GM19455 (cell line): ENCODE measurements at regions not wholly inside any gene's neighbourhood (a gene's known extent, or its start where the extent isn't known, plus 50 kb on each side); places are given as distances from the start of the nearest gene placed in this dataset.
"Not testable (repeated sequence)": the region's sequence is repeated elsewhere in the genome, so short reads cannot be mapped to it uniquely, and the experiment has no call there.

Source experiments
- ATAC-seq: cut with Tn5 transposase; IDR thresholded peaks from one replicate; pipeline ENCODE4 v1.9.1; 2021; ENCODE audit not compliant: unreplicated experiment

DNA sequence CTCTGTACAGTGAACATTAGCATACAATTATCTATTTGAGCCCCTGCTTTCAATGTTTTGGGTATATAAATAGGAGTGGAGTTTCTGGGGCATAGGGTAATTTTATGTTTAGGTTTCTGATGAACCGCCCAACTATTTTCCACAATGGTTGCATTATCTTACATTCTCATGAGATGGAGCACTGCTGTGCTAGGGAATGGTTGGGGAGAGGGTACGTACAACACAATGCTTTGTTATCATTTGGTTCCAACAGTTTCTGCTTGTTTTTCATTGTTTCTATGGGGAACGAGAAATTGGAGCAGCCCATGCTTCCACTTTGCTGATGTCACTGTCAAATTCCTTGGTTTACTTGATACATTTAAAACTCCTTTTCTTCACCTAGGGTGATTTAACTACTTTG, 1115.3 kb downstream of the REEP3 start:
- no peak for ATAC-seq

DNA sequence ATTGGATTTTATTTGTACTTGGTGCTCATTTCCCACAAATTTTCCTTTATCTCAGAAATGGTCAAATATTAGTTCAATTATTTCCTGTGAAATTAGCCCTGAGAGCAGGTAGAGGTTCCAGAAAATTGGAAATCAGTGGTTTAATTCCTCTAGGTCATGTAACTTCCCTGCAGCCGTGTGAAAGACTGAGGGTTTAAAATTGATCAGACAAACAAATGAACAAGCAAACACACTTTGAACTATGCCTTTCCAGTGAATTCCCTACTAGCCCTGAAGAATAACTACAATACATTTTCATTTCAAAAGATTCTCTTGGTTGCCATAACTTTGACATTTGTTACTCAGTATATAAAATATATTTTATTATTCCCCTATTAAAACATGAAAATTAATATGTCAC, 1116.7 kb downstream of the REEP3 start:
- ATAC-seq, result no peak

DNA sequence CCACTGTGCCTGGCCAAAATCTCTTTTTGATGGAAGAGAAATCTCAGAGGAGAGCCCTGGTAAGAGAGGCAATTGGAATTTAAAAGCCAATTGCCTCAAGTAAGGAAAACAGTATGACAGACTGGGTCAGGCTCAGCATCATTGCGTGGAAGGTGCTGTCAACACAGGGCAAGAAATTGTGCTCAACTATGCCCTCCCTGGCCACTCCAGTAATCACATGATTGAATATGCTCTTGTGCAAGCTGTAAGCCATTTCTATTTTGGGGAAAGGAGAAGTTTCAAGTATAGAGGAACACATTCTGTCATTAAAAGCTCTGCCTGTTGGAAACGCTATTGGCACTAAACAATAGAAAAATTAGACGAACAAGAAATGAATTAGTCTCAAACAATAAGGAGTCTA, 1127.7 kb downstream of the REEP3 start:
- no peak for ATAC-seq

- ATAC-seq, result no peak
Measured at GRCh38 chr10:64658528-64658927, 1137.3 kb downstream of the REEP3 start.

DNA sequence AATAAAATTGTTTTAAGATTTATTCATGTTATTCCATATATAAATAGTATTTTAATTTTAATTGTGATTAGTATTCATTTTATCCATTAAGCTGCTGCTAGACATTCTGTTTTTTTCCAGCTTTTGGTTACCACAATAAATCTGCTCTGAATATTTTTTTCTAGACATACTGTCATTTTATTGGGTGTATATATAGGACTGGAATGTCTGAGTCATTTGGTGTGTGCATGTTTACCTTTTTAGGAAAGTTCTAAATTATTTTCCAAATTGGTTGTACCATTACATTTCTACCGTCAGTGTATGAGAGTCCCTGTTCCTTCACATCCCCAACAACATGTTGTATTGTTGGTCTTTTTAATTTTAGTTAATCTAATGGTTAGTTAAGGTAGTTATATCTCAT, 1138.1 kb downstream of the REEP3 start:
- no peak for ATAC-seq

GRCh38 chr10:64682043-64682442, 1160.8 kb downstream of the REEP3 start:
- ATAC-seq, result no peak

GRCh38 chr10:64690194-64690593, 1169.0 kb downstream of the REEP3 start:
- no peak for ATAC-seq

- ATAC-seq, result no peak
Measured at GRCh38 chr10:64699244-64699643, 1178.0 kb downstream of the REEP3 start.

DNA sequence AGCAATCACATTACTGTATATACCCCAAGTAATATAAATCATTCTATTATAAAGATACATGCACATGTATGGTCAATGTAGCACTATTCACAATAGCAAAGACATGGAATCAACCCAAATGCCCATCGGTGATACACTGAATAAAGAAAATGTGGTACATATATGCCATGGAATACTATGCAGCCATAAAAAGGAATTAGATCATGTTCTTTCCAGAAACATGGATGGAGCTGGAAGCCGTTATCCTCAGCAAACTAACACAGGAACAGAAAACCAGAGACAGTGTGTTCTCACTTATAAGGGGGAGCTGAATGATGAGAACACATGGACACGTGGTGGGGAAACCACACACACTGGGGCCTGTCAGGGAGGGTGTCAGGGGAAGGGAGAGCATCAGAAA, 1180.9 kb downstream of the REEP3 start:
- not testable (repeated sequence) for ATAC-seq

DNA sequence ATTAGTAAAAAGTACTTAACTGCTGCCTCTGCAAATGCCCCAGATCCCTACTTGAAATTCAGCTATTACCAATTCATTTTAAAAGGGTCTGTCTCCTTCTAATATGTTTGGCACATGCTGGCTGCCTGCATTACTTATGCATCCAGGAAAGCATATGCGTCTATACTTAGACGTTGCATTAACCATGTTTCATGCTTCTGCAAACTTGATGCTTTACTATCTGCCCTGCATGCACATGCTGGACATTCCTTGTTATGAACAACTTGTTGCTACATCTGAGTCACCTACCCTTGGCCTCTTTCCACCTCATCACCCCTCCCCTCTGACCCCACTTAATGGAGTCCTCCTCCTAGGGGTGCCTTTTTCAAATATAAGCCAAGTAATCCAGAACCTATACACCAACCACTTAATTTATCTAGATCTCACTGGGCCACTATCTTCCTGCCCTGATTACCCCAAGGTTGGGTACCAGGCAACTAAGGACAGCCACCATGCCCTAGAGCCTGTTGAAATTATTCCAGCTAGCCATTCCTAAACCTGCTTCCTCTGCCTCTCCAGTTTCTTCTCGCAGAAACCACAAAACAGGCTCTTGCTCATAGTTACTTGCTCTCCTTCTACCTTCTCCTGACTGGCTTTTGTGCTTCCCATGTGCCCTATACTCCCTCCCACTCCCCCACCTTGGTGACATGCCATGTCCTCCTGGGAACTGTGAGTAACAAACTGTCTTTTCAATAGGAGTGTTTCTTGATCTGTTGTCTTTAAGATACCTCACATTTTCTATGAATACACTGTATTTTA, 1187.9 kb downstream of the REEP3 start:
- ATAC-seq, result no peak

- ATAC-seq, result no peak
Measured at GRCh38 chr10:64726466-64726865, 1205.3 kb downstream of the REEP3 start.

GRCh38 chr10:64731016-64731415, 1209.8 kb downstream of the REEP3 start:
- ATAC-seq, result no peak

DNA sequence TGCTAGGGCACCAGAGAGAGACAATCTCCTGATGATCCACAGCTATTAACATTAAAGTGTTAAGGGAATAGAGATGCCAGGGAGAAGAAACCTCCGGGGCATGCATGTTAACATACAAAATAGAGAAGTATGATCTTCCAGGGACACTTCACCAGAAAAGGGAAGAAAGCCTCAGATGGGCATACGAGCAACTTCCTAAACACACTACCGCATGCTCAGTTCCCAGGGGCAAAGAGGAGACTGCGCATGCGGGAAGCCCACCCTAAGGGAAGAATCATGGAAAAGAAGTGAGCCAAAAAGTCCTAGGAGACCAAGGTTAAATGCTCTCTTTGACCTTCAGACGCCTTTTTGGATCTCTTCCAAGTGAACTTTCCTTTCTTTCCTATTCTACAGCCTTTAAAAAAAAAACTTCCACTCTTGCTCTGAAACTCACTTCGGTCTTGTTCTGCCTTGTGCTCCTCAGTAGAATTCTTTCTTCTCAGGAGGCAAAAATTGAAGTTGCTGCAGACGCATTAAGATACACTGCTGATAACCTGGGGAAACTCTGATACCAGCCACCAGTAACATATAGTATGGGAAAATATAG, 1211.3 kb downstream of the REEP3 start:
- no peak for ATAC-seq

- ATAC-seq, result no peak
Measured at GRCh38 chr10:64733980-64734379, 1212.8 kb downstream of the REEP3 start.

DNA sequence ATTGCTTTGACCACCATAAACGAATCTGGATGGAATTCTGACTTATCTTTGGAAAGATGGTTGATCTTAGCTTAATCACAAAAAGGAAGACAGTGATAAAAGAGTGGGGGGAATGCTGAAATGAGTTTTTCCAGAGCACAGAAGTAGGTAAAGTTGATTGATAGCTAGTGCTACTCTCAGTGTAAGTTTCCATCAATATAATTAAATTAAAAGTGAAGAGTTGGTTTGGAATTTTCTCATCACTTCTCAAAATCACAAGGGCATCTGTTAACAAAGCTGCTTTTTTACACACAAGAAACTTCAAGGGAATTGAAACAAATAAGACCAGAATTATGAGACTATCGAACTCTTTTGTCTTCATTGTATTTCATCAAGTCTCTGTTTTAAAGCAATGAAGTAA, 1217.3 kb downstream of the REEP3 start:
- ATAC-seq, result no peak

GRCh38 chr10:64745565-64745964, 1224.4 kb downstream of the REEP3 start:
- no peak for ATAC-seq

DNA sequence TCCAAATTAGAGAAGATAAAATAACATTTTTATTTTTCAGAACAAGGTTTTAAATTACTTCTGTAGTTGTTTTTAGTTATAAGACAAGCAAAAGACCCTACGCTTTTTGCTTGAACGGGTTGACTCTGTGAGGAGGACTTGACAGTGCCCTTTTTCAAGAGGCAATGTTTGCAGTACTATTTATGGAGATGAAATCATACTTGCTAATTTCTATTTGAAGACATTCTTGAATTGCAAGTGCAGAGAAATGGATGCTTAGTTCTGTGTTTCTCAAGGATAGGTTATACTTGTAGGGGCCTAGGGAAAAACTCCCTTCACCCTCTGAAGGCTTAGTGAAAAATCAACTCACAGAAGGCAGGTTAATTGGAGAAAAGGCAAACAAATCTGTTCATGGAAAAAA, 1229.5 kb downstream of the REEP3 start:
- no peak for ATAC-seq

GRCh38 chr10:64753516-64753915, 1232.3 kb downstream of the REEP3 start:
- ATAC-seq, result no peak

DNA sequence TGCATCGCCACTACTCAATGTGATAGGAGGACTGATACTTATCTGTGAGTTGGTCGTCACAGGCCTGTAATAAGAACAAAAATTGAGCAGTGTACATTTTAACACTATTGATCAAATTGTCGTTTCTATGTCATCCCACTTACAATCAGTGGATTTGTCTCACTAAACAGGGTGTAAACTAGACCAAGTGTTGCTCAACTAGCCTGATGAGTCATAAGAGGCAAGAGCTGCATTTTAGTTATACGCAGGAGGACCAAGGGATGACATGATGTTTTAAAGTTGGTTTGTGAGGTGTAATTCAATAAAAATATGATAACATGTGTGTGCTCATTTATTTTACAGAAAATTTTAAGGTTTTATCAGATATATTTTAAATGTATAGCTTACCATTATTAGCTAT, 1239.2 kb downstream of the REEP3 start:
- no peak for ATAC-seq

- no peak for ATAC-seq
Measured at GRCh38 chr10:64762861-64763260, 1241.7 kb downstream of the REEP3 start.

GRCh38 chr10:64765498-64765897, 1244.3 kb downstream of the REEP3 start:
- no peak for ATAC-seq

DNA sequence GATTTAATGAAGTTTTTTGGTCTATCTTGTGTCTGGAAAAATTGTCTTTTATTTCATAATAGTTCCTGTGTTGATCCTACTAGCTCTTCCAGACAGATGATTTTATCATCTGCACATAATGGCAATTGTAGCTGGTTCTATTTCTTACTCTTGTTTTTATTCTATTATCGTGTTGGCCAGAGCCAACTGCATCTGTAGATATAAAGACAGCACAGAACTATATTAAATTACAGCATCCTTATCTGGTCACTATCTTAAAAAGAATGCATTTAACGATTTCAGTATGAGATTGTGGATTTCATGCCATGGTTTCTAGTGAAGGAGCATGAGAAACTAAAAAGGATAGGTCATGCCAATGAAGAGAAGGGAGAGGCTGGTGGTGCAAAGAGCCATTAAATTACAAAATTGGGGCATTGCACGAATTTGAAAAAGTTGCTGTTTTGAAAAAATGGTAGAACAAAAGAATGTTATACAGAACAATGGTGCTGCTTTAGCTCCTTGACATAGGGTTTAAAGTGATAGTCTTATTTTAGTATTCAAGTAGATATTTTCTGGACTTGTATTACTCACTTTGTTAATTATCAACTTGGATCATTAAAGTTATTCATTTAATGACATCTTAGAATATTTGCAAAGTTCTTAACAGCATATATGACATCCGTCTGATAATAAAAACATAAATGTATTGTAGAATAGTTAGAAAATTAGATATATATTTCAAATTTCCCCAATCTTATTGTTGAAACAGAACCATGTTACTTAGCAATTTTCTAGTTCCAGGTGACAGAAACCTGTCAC, 1250.3 kb downstream of the REEP3 start:
- ATAC-seq, result no peak
